Upper lobe of left lung (tissue), 4 donors: ENCODE measurements at regions not wholly inside any gene's neighbourhood (a gene's known extent, or its start where the extent isn't known, plus 50 kb on each side); places are given as distances from the start of the nearest gene placed in this dataset.

Experiments used
- CTCF ChIP-seq, 6 experiments: fragments of 450-650 bp in 4 of 6; fragments of 200-600 bp in 2 of 6; sonication (generic) in 2 of 6; IDR thresholded peaks; one replicate each; pipeline ENCODE4 v1.5.1; 2016 to 2019; ENCODE audit warnings: antibody characterized with exemption in 6 of 6
- POLR2AphosphoS5 ChIP-seq, 2 donors: sonication (generic); formaldehyde crosslinking; IDR thresholded peaks; one replicate each; pipeline ENCODE4 v1.5.1; 2017; ENCODE audit warnings: antibody characterized with exemption in 2 of 2

GRCh38 chr13:40483601-40484000 lies 182.8 kb downstream of the FOXO1 start:
- TF ChIP-seq CTCF (IDR thresholded peaks at IDR 0.05) (no peak), POLR2AphosphoS5 (IDR thresholded peaks at IDR 0.05) (no peak)
